ENCODE measurements at regions not wholly inside any gene's neighbourhood (a gene's known extent, or its start where the extent isn't known, plus 50 kb on each side); places are given as distances from the start of the nearest gene placed in this dataset.
"Not testable (repeated sequence)": the region's sequence is repeated elsewhere in the genome, so short reads cannot be mapped to it uniquely, and the experiment has no call there.

DNA sequence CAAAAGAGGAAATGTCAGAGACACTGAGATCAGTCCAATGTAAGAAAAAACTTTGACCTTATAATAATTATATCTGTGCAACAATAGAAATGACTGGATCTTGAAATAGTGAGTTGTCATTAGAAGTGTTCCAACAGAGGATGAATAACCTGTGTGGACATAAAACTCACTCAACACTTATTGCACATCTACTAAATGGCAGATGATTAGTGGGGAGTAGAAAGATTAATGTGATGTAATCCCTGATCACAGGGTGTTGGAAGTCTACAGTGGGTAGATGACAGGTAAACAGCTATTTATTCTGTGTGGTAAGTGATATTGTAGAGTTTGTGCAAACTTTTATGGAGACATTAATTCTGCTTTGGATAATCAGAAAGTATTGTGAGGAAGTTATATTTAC lies 177.3 kb upstream of the HMHB1 start:
- no peak for DNase-seq (ENCODE audit: low spot score)

- peak; percentile 68 for DNase-seq (ENCODE audit: low spot score)
These were observed 181.9 kb upstream of the HMHB1 start for GRCh38 chr5:143629871-143630659.

DNA sequence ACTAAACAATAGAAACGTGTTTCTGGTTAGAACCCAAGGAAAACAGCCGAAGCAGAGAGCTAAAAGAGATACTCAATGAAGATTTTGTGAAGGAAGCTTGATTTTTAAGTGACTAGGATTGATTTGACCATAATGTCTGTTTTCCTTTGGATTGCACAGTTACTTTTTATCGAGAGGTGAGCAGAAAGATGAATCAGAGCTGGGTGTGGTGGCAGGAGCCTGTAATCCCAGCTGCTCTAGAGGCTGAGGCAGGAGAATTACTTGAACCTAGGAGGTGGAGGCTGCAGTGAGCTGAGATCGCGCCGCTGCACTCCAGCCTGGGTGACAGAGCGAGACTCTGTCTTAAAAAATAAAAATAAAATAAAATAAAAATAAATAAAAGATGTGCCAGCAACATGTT lies 186.9 kb upstream of the HMHB1 start:
- not testable (repeated sequence) for DNase-seq (ENCODE audit: low spot score)

GRCh38 chr5:143624465-143624864 lies 187.5 kb upstream of the HMHB1 start:
- DNase-seq (ENCODE audit: low spot score) = no peak

DNA sequence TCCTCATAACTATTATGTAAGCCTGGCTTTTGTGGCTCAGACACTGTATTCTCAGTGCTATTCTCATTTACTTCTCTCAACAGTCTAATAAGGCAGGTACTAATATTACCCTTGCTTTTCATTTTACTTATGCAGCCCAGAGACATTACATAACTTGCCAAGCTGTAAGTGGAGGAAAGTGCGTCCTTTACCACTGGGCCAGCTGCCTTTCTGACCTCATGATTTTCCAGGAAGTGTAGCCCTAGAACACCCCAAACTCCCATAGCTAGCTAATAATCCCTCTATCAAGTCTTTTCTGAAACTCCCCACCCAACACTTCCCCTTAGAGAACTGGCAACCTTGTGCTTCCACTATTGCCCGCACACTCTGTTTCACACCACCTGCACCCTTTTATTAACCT lies 192.9 kb upstream of the HMHB1 start:
- no peak for DNase-seq (ENCODE audit: low spot score)

GRCh38 chr5:143618141-143618540 lies 193.8 kb upstream of the HMHB1 start:
- no peak for DNase-seq (ENCODE audit: low spot score)

DNA sequence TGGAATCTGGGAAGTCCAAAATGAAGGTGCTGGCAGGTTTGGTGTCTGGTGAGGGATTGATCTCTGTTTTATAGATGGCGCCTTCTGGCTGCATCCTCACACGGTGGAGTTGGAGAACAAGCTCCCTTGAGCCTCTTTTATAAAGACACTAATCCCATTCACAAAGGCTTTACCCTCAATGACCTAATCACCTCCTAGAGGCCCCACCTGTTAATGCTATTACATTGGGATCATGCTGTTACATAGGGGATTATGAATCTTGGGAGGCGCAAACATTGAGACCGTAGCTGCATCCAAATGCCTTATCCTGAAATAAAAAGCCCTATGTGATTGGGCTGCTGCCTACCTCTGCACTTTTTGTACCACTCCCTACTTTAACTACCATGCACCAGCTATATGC lies 197.1 kb upstream of the HMHB1 start:
- DNase-seq (ENCODE audit: low spot score) = no peak

DNA sequence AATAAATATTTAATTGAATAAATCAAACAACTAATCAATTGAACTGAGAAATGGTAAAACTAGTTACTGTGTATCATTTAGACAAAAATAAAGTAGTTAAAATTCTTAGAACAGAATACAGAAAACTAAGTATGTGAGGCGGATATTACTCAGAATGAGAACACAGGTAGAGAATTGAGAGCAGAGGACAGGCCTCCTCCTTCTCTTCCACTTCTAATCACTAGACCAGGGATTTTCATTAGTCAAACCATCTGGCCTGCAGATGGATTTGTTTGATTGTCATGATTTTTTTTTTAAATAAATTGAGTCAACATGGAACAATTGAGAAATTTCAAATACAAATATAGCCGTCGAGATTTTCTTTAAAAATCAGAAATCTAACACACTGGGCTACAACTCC lies 198.6 kb upstream of the HMHB1 start:
- DNase-seq (ENCODE audit: low spot score) = no peak

GRCh38 chr5:143610946-143611345 lies 201.0 kb upstream of the HMHB1 start:
- DNase-seq (ENCODE audit: low spot score) = no peak

GRCh38 chr5:143606043-143606752 lies 202.7 kb upstream of the NR3C1 start:
- peak; percentile 22 for DNase-seq (ENCODE audit: low spot score)

GRCh38 chr5:143605403-143606005 lies 202.0 kb upstream of the NR3C1 start:
- DNase-seq (ENCODE audit: low spot score) = no peak

DNA sequence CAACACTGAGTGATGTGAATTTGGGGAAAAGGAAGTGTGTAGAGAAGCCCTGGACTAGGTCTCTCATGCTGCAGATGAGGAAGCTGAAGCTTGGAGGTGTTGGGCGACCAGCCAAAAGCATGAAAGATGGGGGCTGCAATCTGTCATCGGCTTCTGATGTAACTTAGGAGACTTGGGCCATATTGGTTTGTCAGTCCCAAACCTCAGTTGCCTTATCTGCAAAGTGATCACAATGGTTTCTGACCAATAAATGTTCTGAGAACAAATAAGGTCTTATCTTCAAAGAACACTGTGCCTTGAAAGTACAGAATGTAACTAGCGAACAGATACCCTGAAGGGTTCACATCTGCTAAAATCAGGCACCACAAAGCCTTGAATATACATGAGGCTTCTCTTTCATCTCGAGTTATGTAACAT lies 198.4 kb upstream of the NR3C1 start:
- DNase-seq (ENCODE audit: low spot score) = no peak

GRCh38 chr5:143601357-143601756 lies 197.9 kb upstream of the NR3C1 start:
- DNase-seq (ENCODE audit: low spot score) = no peak

GRCh38 chr5:143600396-143601075 lies 197.1 kb upstream of the NR3C1 start:
- no peak for DNase-seq (ENCODE audit: low spot score)

- DNase-seq (ENCODE audit: low spot score) = no peak
These were observed 196.0 kb upstream of the NR3C1 start for GRCh38 chr5:143599474-143599873.

DNA sequence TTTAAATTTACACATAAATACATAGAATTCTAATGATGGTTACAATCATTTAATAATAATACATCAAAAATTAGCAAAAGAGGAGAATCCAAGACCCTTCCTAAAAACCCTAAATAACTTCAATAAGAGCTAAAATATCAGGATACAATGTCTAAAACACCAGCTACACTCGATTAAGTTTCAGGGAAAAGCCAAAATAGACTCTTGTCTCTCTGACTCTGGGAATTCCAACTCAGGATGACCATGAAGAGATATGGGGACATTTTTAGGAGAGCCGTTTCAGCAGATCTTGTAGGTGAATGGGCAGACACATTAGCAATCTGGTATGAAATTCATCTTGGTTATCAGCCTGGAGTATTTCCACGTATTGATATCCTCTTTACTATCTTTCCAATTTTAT lies 193.3 kb upstream of the NR3C1 start:
- no peak for DNase-seq (ENCODE audit: low spot score)

DNA sequence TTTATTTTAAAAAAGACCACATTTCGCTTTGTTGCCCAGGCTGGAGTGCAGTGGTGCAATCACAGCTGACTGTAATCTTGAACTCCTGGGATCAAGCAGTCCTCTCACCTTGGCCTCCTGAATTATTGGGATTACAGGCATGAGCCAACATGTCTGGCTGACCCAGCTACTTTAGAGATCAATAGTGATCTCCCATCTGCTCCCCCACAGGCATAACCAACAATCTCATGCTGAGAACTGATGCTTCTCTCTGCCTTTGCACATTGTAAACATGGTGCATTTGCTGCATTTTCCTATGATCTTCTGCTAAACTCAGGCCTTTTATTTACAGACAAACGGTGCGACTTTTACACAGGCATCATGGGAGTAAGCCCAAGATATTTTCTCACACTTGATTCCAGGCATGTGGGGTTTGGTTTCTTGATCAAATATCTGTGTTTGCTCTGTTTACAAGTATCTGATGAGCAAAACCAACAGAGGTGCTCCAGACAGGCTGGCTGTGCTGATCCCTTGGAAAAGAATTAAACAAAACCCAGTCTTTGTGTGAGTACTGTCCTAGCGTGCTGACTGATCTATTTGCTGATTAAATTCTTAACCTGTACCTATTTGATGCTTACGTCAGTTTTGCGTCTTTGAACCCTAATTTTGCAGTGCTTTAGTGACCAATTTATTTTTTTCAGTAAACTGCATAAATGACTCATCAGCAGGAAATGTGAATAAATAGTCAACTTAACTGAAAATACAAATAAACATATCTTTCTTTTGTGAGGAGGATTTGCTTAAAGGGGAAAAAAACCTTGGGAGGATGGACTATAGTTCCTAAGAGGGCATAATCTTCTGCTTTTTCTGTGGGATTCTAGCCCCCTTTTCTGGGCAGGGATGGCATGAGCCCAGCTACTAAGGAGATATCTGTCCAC lies 191.7 kb upstream of the NR3C1 start:
- peak; percentile 83 for DNase-seq (ENCODE audit: low spot score)

DNA sequence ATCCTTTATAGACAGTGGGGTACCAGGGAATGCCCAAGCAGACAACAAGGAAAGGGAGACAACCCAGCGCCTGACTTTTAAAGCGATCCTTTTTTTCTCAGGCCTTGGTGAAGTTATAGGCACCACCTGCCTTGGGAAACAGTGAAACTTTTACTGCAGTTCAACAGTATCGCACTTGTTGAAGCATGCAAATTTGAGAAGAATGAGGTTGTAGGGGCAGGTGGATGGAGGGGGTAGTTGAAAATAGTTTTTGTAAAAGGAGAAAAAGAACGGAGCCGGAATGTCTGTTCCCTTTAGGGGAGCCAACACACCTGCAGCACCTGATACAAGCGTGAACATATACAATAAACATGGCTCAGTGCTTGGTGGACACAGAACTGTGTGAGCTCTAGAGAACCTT lies 190.2 kb upstream of the NR3C1 start:
- no peak for DNase-seq (ENCODE audit: low spot score)

DNA sequence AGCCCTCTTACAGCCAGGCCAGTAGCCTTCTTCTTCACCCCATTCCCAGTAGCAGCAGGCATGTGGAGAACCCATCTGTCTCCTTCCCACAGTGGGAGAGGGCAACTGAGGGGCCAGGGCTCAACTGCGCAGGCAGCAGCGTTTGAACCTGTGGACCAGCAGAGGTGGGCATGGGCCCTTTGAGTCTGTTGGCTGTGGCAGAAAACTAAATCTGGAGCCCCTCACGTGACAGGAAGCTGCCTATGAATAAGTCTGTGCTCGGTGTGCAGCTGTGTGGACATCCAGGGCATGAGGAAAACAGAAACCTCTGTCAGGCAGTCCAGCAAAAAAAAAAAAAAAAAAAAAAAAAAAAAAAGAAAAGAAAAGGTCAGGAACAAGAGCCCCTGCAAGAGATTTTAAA lies 189.2 kb upstream of the NR3C1 start:
- peak; percentile 63 for DNase-seq (ENCODE audit: low spot score)

- no peak for DNase-seq (ENCODE audit: low spot score)
These were observed 185.6 kb upstream of the NR3C1 start for GRCh38 chr5:143588933-143589662.

DNA sequence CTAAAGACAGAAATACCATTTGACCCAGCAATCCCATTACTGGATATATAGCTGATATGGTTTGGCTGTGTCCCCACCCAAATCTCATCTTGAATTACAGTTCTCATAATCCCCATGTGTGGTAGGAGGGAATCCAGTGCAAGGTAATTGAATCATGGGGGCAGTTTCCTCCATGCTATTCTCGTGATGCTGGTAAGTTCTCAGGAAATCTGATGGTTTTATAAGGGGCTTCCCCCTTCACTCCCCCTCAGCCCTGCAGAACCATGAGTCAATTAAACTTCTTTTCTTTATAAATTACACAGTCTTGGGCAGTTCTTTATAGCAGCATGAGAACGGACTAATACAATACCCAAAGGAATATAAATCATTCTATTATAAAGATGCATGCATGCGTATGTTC lies 184.6 kb upstream of the NR3C1 start:
- DNase-seq (ENCODE audit: low spot score) = not testable (repeated sequence)

Data from H4 (cell line).